SK-N-SH treated with all-trans-retinoic acid at 6 μM for 48 hours (cell line): ENCODE measurements at regions not wholly inside any gene's neighbourhood (a gene's known extent, or its start where the extent isn't known, plus 50 kb on each side); places are given as distances from the start of the nearest gene placed in this dataset.

Experiments used
- CSRNP3 ChIP-seq: fragments of 250-450 bp; sonication (Bioruptor Pico); IDR thresholded peaks from 2 replicates; pipeline ENCODE4 v1.5.1; 2021; ENCODE audit warnings: mild to moderate bottlenecking, moderate library complexity
- TCF4 ChIP-seq: fragments of 250-450 bp; sonication (Bioruptor Pico); IDR thresholded peaks from 2 replicates; pipeline ENCODE4 v1.8.0; 2021; ENCODE audit warnings: mild to moderate bottlenecking, moderate library complexity, borderline replicate concordance
- ZFP30 ChIP-seq: fragments of 450-650 bp; formaldehyde crosslinking; IDR thresholded peaks from 2 replicates; pipeline ENCODE4 v1.5.0; 2022; ENCODE audit warnings: mild to moderate bottlenecking, moderate library complexity

- no peak for TF ChIP-seq CSRNP3 (CRISPR knock-in tag)
- TF ChIP-seq ZFP30 (CRISPR knock-in tag): no peak
- no peak for TF ChIP-seq TCF4 (CRISPR knock-in tag)
Observed at GRCh38 chr12:126807312-126807865, 1459.6 kb upstream of the TMEM132C start.
